SK-N-MC (cell line): ENCODE measurements at regions not wholly inside any gene's neighbourhood (a gene's known extent, or its start where the extent isn't known, plus 50 kb on each side); places are given as distances from the start of the nearest gene placed in this dataset.
"Not testable (repeated sequence)": the region's sequence is repeated elsewhere in the genome, so short reads cannot be mapped to it uniquely, and the experiment has no call there.

Experiments
- DNase-seq: peaks from one replicate; pipeline ENCODE4 v3.0.0-alpha.2; 2011; ENCODE audit warnings: low read depth, low spot score
- H3K27ac ChIP-seq: fragments of 200-600 bp; sonication (generic); 2 replicates; pipeline ENCODE4 v1.5.1; 2016; ENCODE audit warnings: mixed run types
- H3K36me3 ChIP-seq: fragments of 200-600 bp; sonication (generic); 2 replicates; pipeline ENCODE4 v1.6.1; 2017; ENCODE audit warnings: antibody characterized with exemption, low read length, mixed read lengths; ENCODE audit not compliant: insufficient read depth
- H3K4me3 ChIP-seq: fragments of 200-600 bp; sonication (generic); 2 replicates; pipeline ENCODE4 v1.5.1; 2016
- H3K9ac ChIP-seq: fragments of 200-600 bp; sonication (generic); 2 replicates; pipeline ENCODE4 v1.8.0; 2017; ENCODE audit warnings: mixed run types, mixed read lengths; ENCODE audit not compliant: insufficient read length
- H3K9me3 ChIP-seq: fragments of 200-600 bp; sonication (generic); 2 replicates; pipeline ENCODE4 v1.6.1; 2017; ENCODE audit warnings: low read depth, mild to moderate bottlenecking, antibody characterized with exemption, low read length, moderate library complexity, mixed read lengths
- EZH2 ChIP-seq: fragments of 200-600 bp; sonication (generic); IDR thresholded peaks from one replicate; pipeline ENCODE4 v1.6.1; 2017; ENCODE audit warnings: antibody characterized with exemption
- FOXP2 ChIP-seq: optimal IDR thresholded peaks from 2 replicates; pipeline ENCODE3; 2011; ENCODE audit warnings: mild to moderate bottlenecking, moderate library complexity; ENCODE audit not compliant: insufficient read depth; ENCODE audit errors: extremely low read length, control extremely low read depth
- POLR2AphosphoS5 ChIP-seq: IDR thresholded peaks from 2 replicates; pipeline ENCODE4 v1.6.1; 2012; ENCODE audit warnings: mild to moderate bottlenecking, low read depth, low read length, borderline replicate concordance

DNA sequence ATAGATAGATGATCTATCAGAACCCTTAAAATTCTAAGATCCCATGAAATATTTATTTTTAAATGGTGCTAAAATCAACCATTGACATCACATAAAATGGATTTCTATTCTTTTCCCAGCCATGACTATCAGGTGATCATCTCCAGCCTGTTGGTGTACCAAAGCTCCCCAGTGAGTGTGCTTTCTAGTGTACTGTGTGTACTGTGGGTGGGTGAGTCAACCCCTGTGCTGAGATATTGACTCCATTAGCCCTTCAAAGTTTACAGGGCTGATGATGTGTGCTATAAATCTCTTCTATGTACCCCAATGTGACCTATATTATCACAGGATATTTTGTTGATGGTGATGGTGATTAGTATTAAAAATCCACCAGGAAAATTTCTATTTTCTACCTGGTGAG, 344.6 kb downstream of the MMUT start:
- no peak overlapping the region for H3K4me3 ChIP-seq
- H3K9me3 ChIP-seq: no peaks in the 10 kb centered on the region
- no peaks in the 10 kb centered on the region for H3K36me3 ChIP-seq
- H3K27ac ChIP-seq: no peak overlapping the region
- TF ChIP-seq POLR2AphosphoS5 (no peak), EZH2 (no peak), FOXP2 (no peak)
- H3K9ac ChIP-seq: no peak overlapping the region
- DNase-seq: no peak

DNA sequence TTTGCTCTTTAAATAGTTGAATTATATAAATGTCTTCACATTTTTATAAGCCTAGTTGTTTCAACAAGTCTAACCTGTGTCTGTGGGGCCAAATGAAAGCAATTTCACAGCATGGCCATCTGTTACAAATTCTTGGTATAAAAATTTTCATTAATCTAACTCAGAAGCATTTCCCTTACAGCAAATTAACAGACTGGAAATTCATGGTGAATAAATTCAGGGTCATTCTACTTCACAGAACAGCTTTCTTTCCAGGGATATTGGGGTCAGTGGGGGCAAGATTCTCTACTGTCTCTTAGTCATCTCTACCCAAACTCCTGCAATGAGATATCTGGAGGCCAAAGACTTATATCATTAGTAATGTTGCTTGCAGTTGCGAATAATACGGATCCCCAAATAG, 352.1 kb downstream of the MMUT start:
- H3K9ac ChIP-seq: no peak overlapping the region
- no peak overlapping the region for H3K27ac ChIP-seq
- DNase-seq: no peak
- H3K9me3 ChIP-seq: no peaks in the 10 kb centered on the region
- TF ChIP-seq FOXP2 (no peak), EZH2 (no peak), POLR2AphosphoS5 (no peak)
- no peak overlapping the region for H3K4me3 ChIP-seq
- no peaks in the 10 kb centered on the region for H3K36me3 ChIP-seq

DNA sequence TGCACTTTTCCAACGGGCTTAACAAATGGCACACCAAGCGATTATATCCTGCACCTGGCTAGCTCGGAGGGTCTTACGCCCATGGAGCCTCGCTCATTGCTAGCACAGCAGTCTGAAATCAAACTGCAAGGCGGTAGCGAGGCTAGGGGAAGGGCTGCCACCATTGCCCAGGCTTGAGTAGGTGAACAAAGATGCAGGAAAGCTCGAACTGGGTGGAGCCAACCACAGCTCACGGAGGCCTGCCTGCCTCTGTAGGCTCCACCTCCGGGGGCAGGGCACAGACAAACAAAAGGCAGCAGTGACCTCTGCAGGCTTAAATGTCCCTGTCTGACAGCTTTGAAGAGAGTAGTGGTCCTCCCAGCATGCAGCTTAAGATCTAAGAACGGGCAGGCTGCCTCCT, 365.4 kb downstream of the MMUT start:
- not testable (repeated sequence) for DNase-seq, H3K4me3 ChIP-seq, H3K9ac ChIP-seq, H3K36me3 ChIP-seq, H3K27ac ChIP-seq, H3K9me3 ChIP-seq

DNA sequence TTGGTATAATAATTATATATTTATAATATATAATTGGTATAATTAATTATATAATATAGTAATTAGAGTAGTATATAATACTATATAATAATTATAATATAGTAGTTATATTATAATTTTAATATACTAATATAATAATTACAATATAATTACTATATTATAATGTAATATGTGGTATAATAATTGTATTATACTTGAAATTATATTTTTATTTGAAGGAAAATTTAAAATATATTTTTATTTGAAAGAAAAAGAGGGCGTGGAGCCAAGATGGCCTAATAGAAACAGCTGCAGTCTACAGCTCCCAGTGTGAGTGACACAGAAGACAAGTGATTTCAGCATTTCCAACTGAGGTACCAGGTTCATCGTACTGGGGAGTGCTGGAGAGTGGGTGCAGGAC, 365.9 kb downstream of the MMUT start:
- no peak for DNase-seq
- H3K4me3 ChIP-seq: no peak overlapping the region
- no peak overlapping the region for H3K27ac ChIP-seq
- no peaks in the 10 kb centered on the region for H3K36me3 ChIP-seq
- TF ChIP-seq POLR2AphosphoS5 (no peak), EZH2 (no peak), FOXP2 (no peak)
- no peak overlapping the region for H3K9ac ChIP-seq
- H3K9me3 ChIP-seq: no peaks in the 10 kb centered on the region

DNA sequence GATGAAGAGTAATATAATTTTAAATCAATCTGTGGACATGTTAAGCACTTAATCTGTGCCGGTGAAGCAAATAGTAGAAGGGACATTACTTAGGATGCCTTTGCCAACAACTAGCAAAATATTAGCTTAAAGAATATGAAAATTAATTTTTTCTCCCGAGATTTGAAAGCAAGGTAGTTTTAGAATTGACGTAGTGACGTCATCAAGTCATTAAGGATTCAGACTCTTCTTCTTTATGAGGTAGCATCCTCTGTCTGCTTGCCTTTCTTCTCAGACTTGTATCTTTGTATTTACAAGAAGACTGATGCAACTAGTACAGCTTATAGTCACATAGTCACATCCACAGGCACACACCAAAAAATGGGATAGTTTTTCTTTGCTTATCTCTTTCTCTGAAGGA, 374.4 kb downstream of the MMUT start:
- DNase-seq: no peak
- Histone ChIP-seq H3K4me3 (no peak overlapping the region), H3K27ac (no peak overlapping the region), H3K36me3 (no peaks in the 10 kb centered on the region), H3K9me3 (no peaks in the 10 kb centered on the region), H3K9ac (no peak overlapping the region)
- TF ChIP-seq EZH2 (no peak), POLR2AphosphoS5 (no peak), FOXP2 (no peak)

DNA sequence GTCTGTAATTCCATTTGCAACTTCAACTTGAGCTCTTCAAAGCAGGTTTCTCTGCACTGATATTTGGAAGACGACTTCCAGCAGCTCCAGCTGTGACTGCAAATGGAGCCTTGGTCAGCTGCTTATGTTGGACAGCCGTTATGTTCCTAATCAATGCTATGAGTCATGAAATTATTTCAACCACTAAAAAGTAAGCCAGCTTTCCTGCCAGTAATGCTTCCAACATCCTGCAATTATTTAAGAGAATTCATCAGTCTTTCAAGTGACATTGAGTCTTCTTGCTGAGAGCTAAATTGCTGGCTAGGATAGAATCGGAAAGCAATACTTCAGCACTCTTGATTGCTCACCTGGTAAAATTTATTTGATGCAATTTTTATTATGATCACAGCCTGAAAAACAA, 375.7 kb downstream of the MMUT start:
- no peak overlapping the region for H3K27ac ChIP-seq
- H3K9me3 ChIP-seq: no peaks in the 10 kb centered on the region
- H3K9ac ChIP-seq: no peak overlapping the region
- H3K4me3 ChIP-seq: no peak overlapping the region
- TF ChIP-seq FOXP2 (no peak), POLR2AphosphoS5 (no peak), EZH2 (no peak)
- no peaks in the 10 kb centered on the region for H3K36me3 ChIP-seq
- no peak for DNase-seq

DNA sequence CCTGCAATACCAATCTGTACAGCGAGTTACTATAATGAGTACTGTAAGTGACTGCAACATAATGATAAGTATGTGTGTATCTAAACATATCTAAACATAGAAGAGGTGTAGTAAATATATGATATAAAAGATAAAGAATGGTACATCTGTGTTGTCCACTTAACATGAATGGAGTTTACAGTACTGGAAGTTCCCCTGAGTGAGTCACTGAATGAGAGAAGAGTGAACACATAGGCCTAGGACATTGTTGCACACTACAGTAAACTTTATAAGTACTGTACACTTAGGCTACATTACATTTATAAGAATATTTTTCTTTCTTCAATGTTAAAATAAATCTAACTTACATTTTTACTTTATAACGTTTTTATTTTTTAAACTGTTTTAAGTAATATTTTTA, 380.4 kb downstream of the MMUT start:
- Histone ChIP-seq H3K27ac (no peak overlapping the region), H3K9me3 (no peaks in the 10 kb centered on the region), H3K36me3 (no peaks in the 10 kb centered on the region), H3K9ac (no peak overlapping the region), H3K4me3 (no peak overlapping the region)
- TF ChIP-seq EZH2 (no peak), FOXP2 (no peak), POLR2AphosphoS5 (no peak)
- DNase-seq: no peak

DNA sequence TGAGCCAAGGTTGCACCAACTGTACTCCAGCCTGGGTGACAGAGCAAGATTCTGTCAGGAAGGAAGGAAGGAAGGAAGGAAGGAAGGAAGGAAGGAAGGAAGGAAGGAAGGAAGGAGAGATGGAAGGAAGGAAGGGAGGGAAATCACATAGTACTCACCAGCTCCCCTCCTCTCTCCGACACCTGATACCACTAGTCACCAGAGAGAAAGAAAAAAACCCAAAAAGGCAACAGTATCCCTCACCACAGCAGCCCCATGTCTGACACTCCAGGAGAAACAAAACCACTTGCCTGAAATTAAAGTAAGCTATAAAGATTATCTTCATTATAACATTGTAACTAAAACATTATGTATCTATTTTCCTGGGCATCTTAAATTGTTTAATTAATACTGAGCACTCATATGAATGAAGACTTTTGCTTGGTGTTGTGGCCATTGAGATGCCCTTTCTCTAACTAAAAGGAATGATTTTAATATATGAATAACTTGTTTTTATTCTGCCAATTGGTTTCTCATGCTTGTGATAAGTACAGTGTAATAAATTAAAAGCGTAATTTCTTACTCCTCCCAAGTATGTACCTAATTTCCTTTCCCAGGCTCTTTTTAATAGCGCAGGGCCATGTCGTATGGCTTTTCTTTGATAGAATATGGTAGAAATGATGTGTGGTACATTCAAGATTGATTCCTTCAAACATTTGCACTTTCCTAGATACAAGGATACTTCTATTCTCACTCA, 390.0 kb downstream of the MMUT start:
- Histone ChIP-seq H3K9me3 (no peaks in the 10 kb centered on the region), H3K9ac (peak overlapping the region; percentile 52), H3K36me3 (no peaks in the 10 kb centered on the region), H3K27ac (peak overlapping the region; percentile 98), H3K4me3 (peak overlapping the region; percentile 53)
- DNase-seq: peak; percentile 91
- TF ChIP-seq EZH2: no peak
- TF ChIP-seq POLR2AphosphoS5: peak; percentile 56; the same call in 1 of the 2 replicates
- TF ChIP-seq FOXP2: no peak

DNA sequence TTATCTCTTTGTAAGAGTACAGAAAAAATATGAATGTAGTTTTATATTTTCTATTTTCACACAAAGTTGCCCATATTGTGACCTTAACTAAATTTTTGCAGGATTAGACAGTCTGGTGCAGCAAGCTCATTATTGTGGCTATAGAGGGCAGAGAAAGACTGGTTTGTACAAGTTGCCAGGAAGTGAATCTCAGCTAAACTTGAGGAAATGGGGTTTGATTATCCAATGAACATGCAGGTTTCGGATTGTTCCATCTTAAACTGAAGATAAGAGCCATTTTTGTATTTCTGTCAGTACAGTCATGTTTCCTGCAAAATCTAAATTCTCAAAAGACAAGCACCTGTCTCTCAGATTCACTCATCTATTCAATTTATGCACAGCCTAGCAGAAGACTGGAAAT, 390.9 kb downstream of the MMUT start:
- no peaks in the 10 kb centered on the region for H3K36me3 ChIP-seq
- H3K9me3 ChIP-seq: peaks cover 4% of the 10 kb centered on the region; the same call in 1 of the 2 replicates
- peak overlapping the region; percentile 42 for H3K4me3 ChIP-seq
- no peak for TF ChIP-seq POLR2AphosphoS5
- no peak for TF ChIP-seq FOXP2
- no peak for TF ChIP-seq EZH2
- peak; percentile 80 for DNase-seq
- H3K9ac ChIP-seq: no peak overlapping the region
- peak overlapping the region; percentile 98 for H3K27ac ChIP-seq
